ENCODE measurements at regions not wholly inside any gene's neighbourhood (a gene's known extent, or its start where the extent isn't known, plus 50 kb on each side); places are given as distances from the start of the nearest gene placed in this dataset.

DNA sequence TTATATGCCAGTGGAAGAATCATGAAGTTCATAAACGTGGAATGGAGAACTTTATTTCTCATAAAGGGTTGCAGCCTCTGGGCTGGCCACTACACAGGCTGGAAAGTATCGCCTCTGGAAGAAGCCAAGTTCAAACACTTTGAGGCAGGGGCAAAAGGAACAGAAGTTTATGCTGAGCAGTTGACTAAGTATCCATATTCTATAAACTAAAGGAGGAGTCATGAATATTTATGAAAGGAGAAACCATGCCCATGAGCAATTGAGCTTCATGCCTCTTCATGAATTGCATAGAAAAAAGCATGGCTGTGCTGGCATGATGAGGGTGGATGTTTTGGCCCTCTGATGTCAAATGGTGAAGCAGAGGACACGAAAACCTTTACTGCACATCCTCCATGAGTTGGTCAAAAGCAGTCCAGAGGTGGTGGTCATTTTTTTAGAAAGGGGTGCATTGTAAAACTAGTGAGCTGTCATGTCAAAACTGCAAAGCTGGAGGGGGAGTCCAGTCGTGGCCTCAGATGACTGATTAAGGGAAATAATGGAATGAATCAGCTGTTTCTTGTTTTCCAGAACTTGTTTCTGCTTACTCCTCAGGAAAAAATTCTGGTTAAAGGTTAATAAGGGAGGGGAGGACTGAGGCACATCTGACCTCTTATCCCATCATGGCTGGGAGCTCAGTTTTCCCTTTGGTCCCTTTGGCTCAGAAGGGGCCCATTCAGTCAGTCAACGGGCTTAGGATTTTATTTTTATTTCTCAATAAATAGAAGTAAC lies 276.7 kb downstream of the CHL1 start:
- Histone ChIP-seq H3K56ac (replicated peaks; ENCODE audit: insufficient read length, low read depth, low read length) (no peak overlapping the region), H3K18ac (ENCODE audit: extremely low read depth, low read length) (no peak overlapping the region), H4K20me1 (replicated peaks in 1 of 2; ENCODE audit: control insufficient read depth in 1 of 2, insufficient read depth in 2 of 2, low read length in 2 of 2) (no peaks in the 10 kb centered on the region), H3K23ac (ENCODE audit: insufficient read length) (no peak overlapping the region), H2BK120ac (replicated peaks; ENCODE audit: low read depth, low read length) (no peak overlapping the region), H4K8ac (ENCODE audit: extremely low read depth, insufficient read depth, low read length) (no peak overlapping the region), H2BK12ac (ENCODE audit: low read depth, low read length) (no peak overlapping the region), H3K36me3 (ENCODE audit: control insufficient read depth in 2 of 4, insufficient read depth in 4 of 4, low read length in 3 of 4) (no peaks in the 10 kb centered on the region), H3K9ac (replicated peaks in 1 of 4; ENCODE audit: extremely low read depth in 1 of 4, low read depth in 3 of 4, low read length in 3 of 4) (no peak overlapping the region), H3K23me2 (ENCODE audit: low read depth, low read length) (no peaks in the 10 kb centered on the region; the same call in 1 of the 2 replicates), H4K91ac (replicated peaks; ENCODE audit: insufficient read length, low read length) (no peak overlapping the region), H3K4ac (replicated peaks; ENCODE audit: insufficient read length, low read depth, low read length) (no peak overlapping the region), H3K4me1 (replicated peaks in 1 of 4; ENCODE audit: control insufficient read depth in 3 of 4, insufficient read depth in 4 of 4, low read length in 3 of 4) (no peaks in the 10 kb centered on the region), H3K27ac (ENCODE audit: low read depth, low read length) (no peak overlapping the region), H3K14ac (ENCODE audit: insufficient read length) (no peak overlapping the region), H2AK5ac (ENCODE audit: low read depth, low read length) (no peak overlapping the region), H3K27me3 (replicated peaks in 1 of 4; ENCODE audit: control insufficient read depth in 3 of 4, extremely low read depth in 1 of 4, insufficient read depth in 3 of 4, low read length in 3 of 4) (peaks cover 0 to 1% (median 0%) of the 10 kb centered on the region in 4 experiments; a peak in 1 of 7 replicates), H2AFZ (ENCODE audit: low read length) (no peak overlapping the region), H3K4me3 (ENCODE audit: extremely low read depth in 1 of 4, insufficient read depth in 2 of 4, low read depth in 3 of 4, low read length in 4 of 4) (no peak overlapping the region), H3K79me2 (ENCODE audit: control insufficient read depth in 1 of 2, insufficient read depth in 2 of 2, low read length in 2 of 2) (no peaks in the 10 kb centered on the region), H3K9me3 (ENCODE audit: insufficient read depth in 2 of 2, low read depth in 1 of 2, low read length in 1 of 2) (peaks cover 13 to 14% of the 10 kb centered on the region in 2 experiments; a peak in 2 of 4 replicates), H2BK20ac (ENCODE audit: low read length) (no peak overlapping the region), H2BK15ac (ENCODE audit: low read length) (no peak overlapping the region), H2BK5ac (ENCODE audit: low read depth, low read length) (no peak overlapping the region), H4K5ac (ENCODE audit: insufficient read length, low read depth, low read length) (no peak overlapping the region), H3K79me1 (ENCODE audit: low read depth, low read length) (no peaks in the 10 kb centered on the region), H3K4me2 (ENCODE audit: insufficient read depth in 1 of 2, low read depth in 2 of 2, low read length in 2 of 2) (no peak overlapping the region)
- no peak for DNase-seq (ENCODE audit: low read depth in 1 of 2, low spot score in 2 of 2)
- ChIA-PET CTCF (ENCODE audit: partially characterized antibody) (interaction anchor here (0.8 kb wide), 1 partner anchor 218 kb away, joined by 3 read pairs; no protein-coding TSS in a partner anchor), POLR2A (ENCODE audit: partially characterized antibody) (no interaction called here)
- no peak for FAIRE-seq
- 97% methylated on average over 5 of the region's 5 CpGs; no CpG with 5 or more reads in 1 of the 2 experiments for WGBS, 2 experiments (ENCODE audit: extremely low coverage in 1 of 2, insufficient coverage in 1 of 2, insufficient read length in 1 of 2, insufficient replicate concordance in 2 of 2, low coverage in 1 of 2, low lambda C conversion rate in 2 of 2, missing lambda C conversion rate in 1 of 2)
- TF ChIP-seq POLR2AphosphoS5 (IDR thresholded peaks at IDR 0.05; ENCODE audit: low read depth, low read length) (no peak), SIRT6 (IDR thresholded peaks at IDR 0.05; ENCODE audit: low read length) (no peak), SAP30 (IDR thresholded peaks at IDR 0.05; ENCODE audit: insufficient read depth, insufficient replicate concordance, low read length) (no peak), MAFK (IDR thresholded peaks at IDR 0.05; ENCODE audit: low read depth, low read length) (no peak), PHF8 (conservative IDR thresholded peaks at IDR 0.05; ENCODE audit: low read depth, low read length) (no peak), SP2 (IDR thresholded peaks at IDR 0.05; ENCODE audit: low read length) (no peak), EP300 (IDR thresholded peaks at IDR 0.05; ENCODE audit: borderline replicate concordance in 1 of 2, low read depth in 2 of 2, low read length in 2 of 2) (no peak), TAF7 (optimal IDR thresholded peaks at IDR 0.05; ENCODE audit: borderline replicate concordance, low read depth, low read length) (no peak), JUND (IDR thresholded peaks at IDR 0.05; ENCODE audit: low read length) (no peak), CHD1 (IDR thresholded peaks at IDR 0.05; ENCODE audit: low read depth, low read length) (no peak), TEAD4 (IDR thresholded peaks at IDR 0.05; ENCODE audit: low read depth, low read length) (no peak), SIN3A (conservative IDR thresholded peaks at IDR 0.05 in 1 of 2, IDR thresholded peaks at IDR 0.05 in 1 of 2; ENCODE audit: low read depth in 1 of 2, low read length in 2 of 2) (no peak), SUZ12 (IDR thresholded peaks at IDR 0.05; ENCODE audit: low read length) (no peak), CREB1 (IDR thresholded peaks at IDR 0.05) (no peak)

All from H1 (cell line).